Gastrocnemius medialis (tissue), 4 donors: ENCODE measurements at regions not wholly inside any gene's neighbourhood (a gene's known extent, or its start where the extent isn't known, plus 50 kb on each side); places are given as distances from the start of the nearest gene placed in this dataset.

Experiments
- CTCF ChIP-seq, 5 experiments: fragments of 450-650 bp in 3 of 5; fragments of 200-600 bp in 2 of 5; sonication (generic) in 2 of 5; IDR thresholded peaks in 4 of 5; conservative IDR thresholded peaks in 1 of 5; 1 replicate in 4 of 5; 2 replicates in 1 of 5; pipeline ENCODE4 v1.5.1; 2016 to 2019; ENCODE audit warnings: antibody characterized with exemption in 5 of 5, mild to moderate bottlenecking in 3 of 5, moderate library complexity in 3 of 5
- POLR2A ChIP-seq, 2 donors: fragments of 450-650 bp; IDR thresholded peaks; one replicate each; pipeline ENCODE4 v1.6.1; 2017; ENCODE audit warnings: antibody characterized with exemption in 2 of 2, mild to moderate bottlenecking in 2 of 2, moderate library complexity in 2 of 2

GRCh38 chr6:115582386-115582785 lies 478.3 kb downstream of the FRK start:
- TF ChIP-seq CTCF (IDR thresholded peaks at IDR 0.05 in 4 of 5, conservative IDR thresholded peaks at IDR 0.05 in 1 of 5) (no peak), POLR2A (IDR thresholded peaks at IDR 0.05) (no peak)
